Hepatocyte (in vitro differentiated cells): ENCODE measurements at regions not wholly inside any gene's neighbourhood (a gene's known extent, or its start where the extent isn't known, plus 50 kb on each side); places are given as distances from the start of the nearest gene placed in this dataset.

Experiments
- CTCF ChIP-seq: fragments of 200-600 bp; sonication (generic); IDR thresholded peaks from 2 replicates; pipeline ENCODE4 v1.5.1; 2016; ENCODE audit warnings: antibody characterized with exemption, mild to moderate bottlenecking; ENCODE audit not compliant: poor library complexity
- EZH2 ChIP-seq: fragments of 200-600 bp; sonication (generic); IDR thresholded peaks from 2 replicates; pipeline ENCODE4 v1.6.1; 2016; ENCODE audit warnings: antibody characterized with exemption, mild to moderate bottlenecking, borderline replicate concordance
- EZH2phosphoT487 ChIP-seq: fragments of 200-600 bp; sonication (generic); IDR thresholded peaks from one replicate; pipeline ENCODE4 v1.6.1; 2018; ENCODE audit warnings: antibody characterized with exemption, mild to moderate bottlenecking, low read depth, moderate library complexity; ENCODE audit not compliant: unreplicated experiment, severe bottlenecking

GRCh38 chr2:59733567-59733930 is 819.9 kb downstream of the BCL11A start:
- TF ChIP-seq CTCF (no peak), EZH2phosphoT487 (no peak), EZH2 (no peak)
